PC-9 (cell line): ENCODE measurements at regions not wholly inside any gene's neighbourhood (a gene's known extent, or its start where the extent isn't known, plus 50 kb on each side); places are given as distances from the start of the nearest gene placed in this dataset.

ENCODE experiments used
- BruUV-seq: library from RNA; stranded (reverse); fragments of 400-500 nt; replicated peaks from 2 replicates; lab custom pipeline; 2021; lab: Mats Ljungman, UMichigan
- CTCF ChIA-PET: fragments of 300-600 bp; sonication (Branson Sonifier 250); formaldehyde crosslinking; loops from one replicate; lab custom pipeline; 2022; ENCODE audit warnings: antibody characterized with exemption; lab: Charles Lee
- POLR2A ChIA-PET: fragments of 300-600 bp; sonication (Branson Sonifier 250); formaldehyde crosslinking; loops from one replicate; lab custom pipeline; 2022; ENCODE audit warnings: antibody characterized with exemption; ENCODE audit not compliant: unreplicated experiment; lab: Charles Lee
- DNase-seq, 2 experiments: peaks; one replicate each; pipeline versions ENCODE4 v3.0.0 to v3.0.0-alpha.2; 2015 to 2022; ENCODE audit warnings: mixed read lengths in 1 of 2
- H2AFZ ChIP-seq: fragments of 200-600 bp; sonication (generic); 2 replicates; pipeline ENCODE4 v1.8.1; 2017; ENCODE audit warnings: antibody characterized with exemption
- H3F3A ChIP-seq: fragments of 200-600 bp; sonication (generic); 2 replicates; pipeline ENCODE4 v1.8.1; 2017; ENCODE audit warnings: antibody characterized with exemption, mild to moderate bottlenecking, low read depth; ENCODE audit not compliant: insufficient read depth
- H3K27ac ChIP-seq: fragments of 200-600 bp; sonication (generic); 2 replicates; pipeline ENCODE4 v1.6.1; 2016; ENCODE audit warnings: mixed run types
- H3K27me3 ChIP-seq: fragments of 200-600 bp; sonication (generic); 2 replicates; pipeline ENCODE4 v1.6.1; 2016; ENCODE audit warnings: low read depth, mixed run types; ENCODE audit not compliant: insufficient read depth
- H3K36me3 ChIP-seq: fragments of 200-600 bp; sonication (generic); 2 replicates; pipeline ENCODE4 v1.6.1; 2016; ENCODE audit warnings: low read depth, mixed run types
- H3K4me1 ChIP-seq: fragments of 200-600 bp; sonication (generic); replicated peaks from 2 replicates; pipeline ENCODE4 v1.6.1; 2016; ENCODE audit warnings: mixed run types; ENCODE audit not compliant: insufficient read depth
- H3K4me2 ChIP-seq: fragments of 200-600 bp; sonication (generic); 2 replicates; pipeline ENCODE4 v1.6.1; 2017; ENCODE audit warnings: mixed run types
- H3K4me3 ChIP-seq: fragments of 200-600 bp; sonication (generic); 2 replicates; pipeline ENCODE4 v1.6.1; 2016; ENCODE audit warnings: mixed run types
- H3K79me2 ChIP-seq: fragments of 200-600 bp; sonication (generic); 2 replicates; pipeline ENCODE4 v1.6.1; 2017; ENCODE audit warnings: low read depth, mixed run types
- H3K9me2 ChIP-seq: fragments of 200-600 bp; sonication (generic); 2 replicates; pipeline ENCODE4 v1.8.1; 2017; ENCODE audit warnings: mild to moderate bottlenecking; ENCODE audit not compliant: insufficient read depth
- H3K9me3 ChIP-seq: fragments of 200-600 bp; sonication (generic); 2 replicates; pipeline ENCODE4 v1.8.1; 2016; ENCODE audit warnings: low read depth; ENCODE audit not compliant: insufficient read depth
- H4K20me1 ChIP-seq: fragments of 200-600 bp; sonication (generic); 2 replicates; pipeline ENCODE4 v1.8.1; 2017; ENCODE audit not compliant: insufficient read depth
- EZH2 ChIP-seq: fragments of 200-600 bp; sonication (generic); IDR thresholded peaks from 2 replicates; pipeline ENCODE4 v1.8.0; 2017; ENCODE audit warnings: antibody characterized with exemption, low read depth
- intact Hi-C: fragments of 100-400 bp; cut with micrococcal nuclease; formaldehyde crosslinking; loops from one replicate; pipeline ENCODE4 v1.10.0; 2022; ENCODE audit not compliant: unreplicated experiment
- TF ChIP-seq, protein P1 (sequence below): fragments of 200-600 bp; sonication (generic); conservative IDR thresholded peaks from 2 replicates; pipeline ENCODE4 v1.6.1; 2017; ENCODE audit warnings: mixed run types, antibody characterized with exemption, mild to moderate bottlenecking, moderate library complexity

DNA sequence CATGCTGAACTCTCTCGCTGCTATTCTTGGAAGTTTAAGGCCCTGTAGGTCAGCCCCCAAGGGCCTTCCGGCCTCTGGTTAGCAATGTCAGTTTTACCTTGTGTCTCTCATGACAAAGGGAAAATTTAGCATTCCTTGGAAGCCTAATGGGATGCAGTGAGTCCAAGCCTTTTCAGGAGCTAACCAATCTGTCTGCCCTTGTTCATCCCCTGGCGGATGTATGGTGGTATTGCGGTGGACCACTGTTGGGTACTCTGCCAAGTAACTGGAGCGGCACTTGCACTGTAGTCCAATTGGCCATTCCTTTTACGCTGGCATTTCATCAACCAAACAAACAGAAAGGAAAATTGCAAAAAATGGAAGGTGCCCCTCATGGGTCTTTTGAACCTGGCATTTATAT, 318.4 kb upstream of the NMUR2 start:
- intact Hi-C loops, result no loop called here
- peaks cover 4% of the 10 kb centered on the region; the same call in 1 of the 2 replicates for H3K9me3 ChIP-seq
- H3K4me1 ChIP-seq, result no peaks in the 10 kb centered on the region
- CTCF ChIA-PET, result no interaction called here
- POLR2A ChIA-PET, result no interaction called here
- no peak for DNase-seq
- no peaks in the 10 kb centered on the region for H3K9me2 ChIP-seq
- H3K79me2 ChIP-seq, result no peaks in the 10 kb centered on the region
- no peaks in the 10 kb centered on the region for H4K20me1 ChIP-seq
- BruUV-seq, result no TSS peak
- H3F3A ChIP-seq, result no peaks in the 10 kb centered on the region
- TF ChIP-seq, protein P1, sequence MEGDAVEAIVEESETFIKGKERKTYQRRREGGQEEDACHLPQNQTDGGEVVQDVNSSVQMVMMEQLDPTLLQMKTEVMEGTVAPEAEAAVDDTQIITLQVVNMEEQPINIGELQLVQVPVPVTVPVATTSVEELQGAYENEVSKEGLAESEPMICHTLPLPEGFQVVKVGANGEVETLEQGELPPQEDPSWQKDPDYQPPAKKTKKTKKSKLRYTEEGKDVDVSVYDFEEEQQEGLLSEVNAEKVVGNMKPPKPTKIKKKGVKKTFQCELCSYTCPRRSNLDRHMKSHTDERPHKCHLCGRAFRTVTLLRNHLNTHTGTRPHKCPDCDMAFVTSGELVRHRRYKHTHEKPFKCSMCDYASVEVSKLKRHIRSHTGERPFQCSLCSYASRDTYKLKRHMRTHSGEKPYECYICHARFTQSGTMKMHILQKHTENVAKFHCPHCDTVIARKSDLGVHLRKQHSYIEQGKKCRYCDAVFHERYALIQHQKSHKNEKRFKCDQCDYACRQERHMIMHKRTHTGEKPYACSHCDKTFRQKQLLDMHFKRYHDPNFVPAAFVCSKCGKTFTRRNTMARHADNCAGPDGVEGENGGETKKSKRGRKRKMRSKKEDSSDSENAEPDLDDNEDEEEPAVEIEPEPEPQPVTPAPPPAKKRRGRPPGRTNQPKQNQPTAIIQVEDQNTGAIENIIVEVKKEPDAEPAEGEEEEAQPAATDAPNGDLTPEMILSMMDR, result no peak; the same call in 1 of the 2 replicates
- no peak for TF ChIP-seq EZH2
- no peak overlapping the region for H3K4me2 ChIP-seq
- no peak overlapping the region for H3K4me3 ChIP-seq
- no peaks in the 10 kb centered on the region for H3K27me3 ChIP-seq
- H3K27ac ChIP-seq, result no peak overlapping the region
- no peaks in the 10 kb centered on the region for H3K36me3 ChIP-seq
- H2AFZ ChIP-seq, result no peak overlapping the region

DNA sequence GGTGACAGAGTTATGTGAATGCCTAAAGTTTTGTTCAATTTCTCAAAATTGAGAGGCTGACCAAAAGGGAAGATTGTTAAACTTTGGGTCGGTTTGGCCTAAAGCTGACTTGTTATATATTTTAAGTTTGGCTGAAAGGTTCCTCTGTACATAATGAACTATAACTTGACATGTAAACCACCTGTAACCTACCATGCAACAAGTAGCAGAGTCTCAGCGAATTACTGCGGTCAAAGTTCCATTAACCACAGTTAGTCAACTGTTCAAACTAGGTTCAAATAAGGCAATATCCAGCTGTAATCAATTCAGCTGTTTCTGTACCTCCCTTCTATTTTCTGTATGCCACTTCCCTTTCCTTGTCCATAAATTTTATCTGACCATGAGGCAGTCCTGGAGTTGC, 325.1 kb upstream of the NMUR2 start:
- no peaks in the 10 kb centered on the region for H3K4me1 ChIP-seq
- H3F3A ChIP-seq, result no peaks in the 10 kb centered on the region
- no TSS peak for BruUV-seq
- intact Hi-C loops, result no loop called here
- CTCF ChIA-PET, result no interaction called here
- DNase-seq, result no peak
- POLR2A ChIA-PET, result no interaction called here
- H3K4me2 ChIP-seq, result no peak overlapping the region
- H3K9me2 ChIP-seq, result no peaks in the 10 kb centered on the region
- H3K27ac ChIP-seq, result no peak overlapping the region
- H3K79me2 ChIP-seq, result no peaks in the 10 kb centered on the region
- H3K9me3 ChIP-seq, result no peaks in the 10 kb centered on the region; the same call in 1 of the 2 replicates
- H4K20me1 ChIP-seq, result no peaks in the 10 kb centered on the region
- peaks cover 6% of the 10 kb centered on the region; the same call in 1 of the 2 replicates for H3K27me3 ChIP-seq
- H3K4me3 ChIP-seq, result no peak overlapping the region
- no peaks in the 10 kb centered on the region for H3K36me3 ChIP-seq
- no peak for TF ChIP-seq EZH2
- TF ChIP-seq, protein P1, result no peak
- no peak overlapping the region for H2AFZ ChIP-seq

DNA sequence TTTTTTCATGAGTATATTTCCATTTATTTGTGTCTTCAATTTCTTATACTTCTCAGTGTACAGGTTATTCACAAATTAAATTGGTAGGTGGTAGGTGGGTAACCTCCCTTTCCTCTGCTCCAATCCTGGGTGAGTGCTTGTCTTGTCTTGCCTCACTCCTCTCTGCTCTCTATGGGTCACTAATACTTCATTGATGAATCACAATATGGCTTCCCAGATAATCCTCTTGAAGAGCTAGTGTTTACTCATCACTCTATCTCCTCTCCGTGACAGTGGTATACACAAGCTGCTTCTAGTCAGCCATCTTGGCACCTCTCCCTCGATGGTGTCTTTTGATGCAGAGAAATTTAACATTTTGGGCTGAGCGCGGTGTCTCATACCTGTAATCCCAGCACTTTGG, 331.8 kb upstream of the NMUR2 start:
- H3K4me2 ChIP-seq, result no peak overlapping the region
- no peaks in the 10 kb centered on the region for H3F3A ChIP-seq
- H2AFZ ChIP-seq, result no peak overlapping the region
- H3K79me2 ChIP-seq, result no peaks in the 10 kb centered on the region
- intact Hi-C loops, result no loop called here
- no peak for DNase-seq
- H3K27me3 ChIP-seq, result no peaks in the 10 kb centered on the region
- no peak overlapping the region for H3K27ac ChIP-seq
- no peaks in the 10 kb centered on the region for H3K9me3 ChIP-seq
- H3K4me1 ChIP-seq, result no peaks in the 10 kb centered on the region
- H3K4me3 ChIP-seq, result no peak overlapping the region
- ChIA-PET CTCF (no interaction called here), POLR2A (no interaction called here)
- no TSS peak for BruUV-seq
- no peaks in the 10 kb centered on the region for H3K36me3 ChIP-seq
- H4K20me1 ChIP-seq, result no peaks in the 10 kb centered on the region
- TF ChIP-seq, protein P1, result no peak
- TF ChIP-seq EZH2, result no peak
- H3K9me2 ChIP-seq, result no peaks in the 10 kb centered on the region
